ENCODE measurements at regions not wholly inside any gene's neighbourhood (a gene's known extent, or its start where the extent isn't known, plus 50 kb on each side); places are given as distances from the start of the nearest gene placed in this dataset.
"Not testable (repeated sequence)": the region's sequence is repeated elsewhere in the genome, so short reads cannot be mapped to it uniquely, and the experiment has no call there.

GRCh38 chr3:72533591-72534473, 314.4 kb downstream of the SHQ1 start:
- DNase-seq: no peak

DNA sequence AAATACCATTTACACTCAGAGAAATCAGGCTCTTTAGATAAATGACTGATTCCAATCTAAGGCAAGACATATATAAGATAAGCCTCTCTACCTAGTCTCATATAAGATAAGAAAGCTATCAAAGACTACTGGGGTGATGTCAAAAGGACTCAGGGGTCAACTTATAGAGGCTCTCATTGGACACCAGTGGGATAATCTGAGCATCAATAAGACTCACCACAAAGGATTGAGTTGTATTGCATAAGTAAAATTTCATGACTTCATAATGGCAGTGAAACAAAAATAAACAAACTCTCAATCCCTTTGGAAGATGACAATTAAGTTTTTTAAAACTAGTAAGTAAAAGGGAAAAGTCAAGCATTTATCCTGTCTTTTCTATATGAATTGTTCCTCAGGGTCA, 317.8 kb downstream of the SHQ1 start:
- no peak for DNase-seq

DNA sequence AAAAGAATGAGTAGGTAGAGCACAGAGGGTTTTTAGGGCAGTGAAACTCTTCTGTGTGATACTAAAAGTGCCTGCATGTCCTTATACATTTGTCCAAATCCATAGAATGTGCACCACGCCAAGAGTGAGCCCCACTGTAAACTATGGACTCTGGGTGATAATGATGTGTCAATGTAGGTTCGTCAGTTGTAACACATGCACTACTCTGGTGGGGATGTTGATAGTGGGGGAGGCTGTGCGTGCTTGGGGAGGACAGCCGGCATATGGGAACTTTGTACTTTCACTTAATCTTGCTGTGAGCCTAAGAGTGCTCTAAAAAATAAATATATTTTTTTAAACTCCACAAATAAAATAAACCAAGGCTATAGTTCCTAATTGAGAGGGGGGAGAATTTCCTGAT, 319.2 kb downstream of the SHQ1 start:
- DNase-seq: no peak

DNA sequence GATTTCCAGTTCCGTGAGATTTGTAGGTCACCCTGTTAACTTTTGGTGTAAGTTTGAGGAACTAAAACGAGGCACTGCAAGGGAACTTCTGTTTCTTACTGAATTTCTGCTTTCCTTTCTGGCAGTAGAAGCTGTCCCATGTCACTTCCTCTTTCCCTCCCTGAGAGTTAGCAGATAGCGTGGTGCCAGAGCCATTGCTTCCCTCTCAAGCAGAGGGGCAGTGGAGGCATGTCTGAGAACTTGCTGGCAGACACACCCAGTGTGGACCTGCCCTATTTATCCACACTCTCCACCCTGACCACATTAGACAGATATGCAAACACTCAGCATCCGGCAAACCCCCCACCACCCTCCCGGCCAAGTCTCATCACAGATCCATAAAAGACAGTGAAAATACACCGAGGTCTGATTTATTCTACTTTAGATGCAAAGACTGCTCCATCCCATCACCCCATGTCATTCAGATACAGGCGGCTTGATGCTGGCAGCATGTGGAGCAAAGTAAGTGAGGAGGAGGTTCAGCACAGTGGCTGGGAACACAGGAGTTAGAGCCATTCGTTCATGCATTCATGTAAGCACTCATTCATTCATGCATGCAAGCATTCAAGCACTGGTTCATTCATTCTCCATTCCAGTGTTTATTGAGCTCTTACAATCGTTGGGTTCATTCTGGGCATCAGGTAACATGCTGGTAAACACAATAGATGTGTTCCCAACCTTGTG, 324.7 kb downstream of the SHQ1 start:
- no peak for DNase-seq

- no peak for DNase-seq
These were observed 327.4 kb downstream of the SHQ1 start for GRCh38 chr3:72520690-72521308.

- DNase-seq: no peak
These were observed 328.2 kb downstream of the SHQ1 start for GRCh38 chr3:72519946-72520604.

GRCh38 chr3:72517921-72518424, 330.3 kb downstream of the SHQ1 start:
- no peak for DNase-seq

DNA sequence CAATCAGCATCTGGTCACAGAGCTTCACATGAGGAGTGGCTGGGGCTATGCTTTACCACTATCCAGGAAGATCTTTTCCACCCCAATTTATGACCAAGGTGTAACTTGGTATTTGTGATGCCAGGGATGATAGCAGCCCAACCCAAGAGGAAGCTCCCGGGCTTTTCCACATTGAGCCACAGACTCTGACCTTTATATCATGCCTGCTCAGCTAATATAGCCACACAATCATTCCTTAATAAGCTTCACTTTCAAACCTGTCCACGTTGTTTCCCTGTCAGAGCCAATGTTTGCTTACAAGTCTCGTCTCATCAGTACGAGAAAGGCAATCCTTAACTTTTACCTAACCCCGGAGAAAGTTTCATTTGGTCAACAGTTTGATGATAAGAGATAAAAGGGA, 330.9 kb downstream of the SHQ1 start:
- no peak for DNase-seq

DNA sequence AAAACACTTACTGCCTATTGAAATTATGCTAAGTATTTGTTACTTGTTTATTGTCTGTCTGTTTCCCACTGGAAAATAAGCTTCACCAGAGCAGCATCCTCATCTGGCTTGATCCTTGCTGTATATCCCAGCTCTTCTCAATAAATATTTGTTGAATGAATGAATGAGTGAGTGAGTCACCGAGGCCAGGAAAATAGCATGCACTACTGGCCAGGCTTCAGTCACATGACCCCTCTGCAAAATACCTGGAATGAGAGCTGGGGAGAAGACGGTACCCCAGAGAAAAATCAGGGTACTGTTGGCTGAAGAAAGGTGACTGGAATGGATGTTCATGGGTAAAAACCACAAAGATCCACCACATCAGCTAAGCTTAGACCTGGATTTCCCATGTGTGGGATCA, 331.9 kb downstream of the SHQ1 start:
- DNase-seq: no peak

DNA sequence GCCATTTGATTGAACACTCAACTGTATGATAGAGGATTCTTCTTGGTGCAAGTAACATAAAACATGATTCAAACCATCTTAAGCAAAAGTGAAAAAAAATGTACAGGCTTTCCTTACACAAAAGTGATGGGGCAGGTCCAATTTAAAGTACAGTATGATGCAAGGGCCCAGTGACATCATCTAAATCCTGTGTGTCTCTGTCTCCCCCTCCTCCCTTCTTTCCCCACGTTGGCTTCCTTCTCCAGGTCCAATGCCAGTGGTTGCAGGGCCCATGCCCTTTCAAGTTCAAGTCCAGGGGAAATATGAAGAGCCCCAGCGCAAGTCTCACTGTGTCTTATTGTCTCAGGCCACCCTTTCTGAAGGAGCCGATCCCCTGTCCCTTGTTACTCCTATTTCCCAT, 332.3 kb downstream of the SHQ1 start:
- no peak for DNase-seq

DNA sequence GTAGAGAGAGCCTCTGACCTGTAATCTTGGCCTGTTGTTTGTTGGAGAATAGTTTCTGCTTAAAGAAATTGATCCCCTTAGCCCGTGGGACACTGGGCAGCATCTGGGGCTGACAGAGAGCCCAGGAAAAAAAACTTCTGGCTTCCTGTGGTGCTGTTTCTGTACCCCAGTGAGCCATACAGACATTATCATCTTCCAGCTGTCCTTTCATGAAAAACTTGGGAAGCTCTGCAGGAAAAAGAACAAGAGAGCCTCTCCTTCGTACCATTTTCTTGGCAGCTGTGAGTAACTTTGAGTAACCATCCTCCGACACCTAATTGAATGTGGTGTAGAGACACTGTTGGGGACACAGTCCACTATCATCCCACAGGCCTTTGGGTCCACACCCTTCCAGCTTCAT, 333.0 kb downstream of the SHQ1 start:
- DNase-seq: no peak

GRCh38 chr3:72510247-72510646, 338.0 kb downstream of the SHQ1 start:
- no peak for DNase-seq

GRCh38 chr3:72505539-72506405, 342.5 kb downstream of the SHQ1 start:
- no peak for DNase-seq

GRCh38 chr3:72497501-72497900, 350.7 kb downstream of the SHQ1 start:
- not testable (repeated sequence) for DNase-seq

DNA sequence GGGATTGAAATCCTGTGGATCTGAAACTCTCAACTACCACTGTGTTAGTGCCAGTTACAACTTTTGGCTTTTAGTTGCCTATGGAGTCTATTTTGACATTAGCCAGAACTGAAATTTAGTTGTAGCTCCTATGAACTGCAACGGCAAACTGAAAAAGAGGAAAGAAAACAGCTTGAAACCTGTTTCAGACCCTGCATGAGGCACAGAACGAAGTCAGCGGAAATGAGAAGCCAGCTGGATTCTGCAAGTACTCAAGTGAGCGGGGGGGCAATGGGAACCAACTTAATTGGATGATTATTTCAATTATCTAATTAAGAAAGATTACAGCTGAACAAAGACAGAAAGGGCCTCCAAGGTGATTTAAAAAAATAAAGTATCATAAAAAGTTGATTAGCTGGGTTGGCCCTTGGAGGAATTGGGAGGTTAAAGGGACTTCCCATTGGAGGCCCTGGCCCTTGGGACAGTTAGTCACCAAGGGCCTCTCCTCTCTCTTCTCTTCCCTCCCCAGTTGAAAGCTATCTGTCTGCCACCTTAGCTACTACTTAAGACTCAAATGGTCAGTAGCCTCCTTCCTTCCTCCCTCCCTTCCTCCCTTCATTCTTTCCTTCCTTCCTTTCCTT, 352.1 kb downstream of the SHQ1 start:
- DNase-seq: no peak

DNA sequence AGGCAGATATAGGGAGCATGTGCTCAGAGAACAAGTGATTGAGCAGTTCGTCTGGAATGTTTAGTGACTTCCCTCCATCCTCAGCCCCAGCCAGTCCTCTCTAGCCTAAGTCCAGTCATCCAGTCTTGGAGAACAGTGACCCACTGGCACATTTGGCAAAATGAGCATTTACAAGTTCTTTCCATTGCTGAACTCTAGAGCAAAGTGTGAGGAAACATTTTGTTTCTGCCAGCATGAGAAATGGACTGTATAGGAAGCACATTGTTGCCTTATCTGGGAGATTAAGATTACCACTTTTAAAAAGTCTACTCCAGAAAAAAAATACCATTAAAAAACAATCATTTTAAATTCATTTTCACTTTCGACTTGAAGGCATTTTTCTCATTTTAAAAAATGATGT, 353.6 kb downstream of the SHQ1 start:
- no peak for DNase-seq

DNA sequence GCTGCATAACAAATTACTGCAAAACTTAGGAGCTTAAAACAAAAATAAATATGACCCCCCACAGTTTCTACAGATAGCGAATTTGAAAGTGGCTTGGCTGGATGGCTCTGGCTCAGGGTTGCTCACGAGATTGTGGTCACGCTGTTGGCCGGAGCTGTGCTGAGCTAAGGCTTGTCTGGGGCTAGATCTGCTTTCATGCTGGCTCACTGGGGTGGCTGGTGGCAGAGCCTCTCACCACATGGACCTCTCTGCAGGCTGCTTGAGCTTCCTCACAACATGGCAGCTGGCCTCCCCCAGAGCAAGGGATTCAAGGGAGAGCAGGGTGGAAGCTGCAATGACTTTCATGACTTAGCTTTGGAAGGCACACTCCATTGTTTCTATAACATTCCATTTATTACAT, 354.1 kb downstream of the SHQ1 start:
- no peak for DNase-seq

DNA sequence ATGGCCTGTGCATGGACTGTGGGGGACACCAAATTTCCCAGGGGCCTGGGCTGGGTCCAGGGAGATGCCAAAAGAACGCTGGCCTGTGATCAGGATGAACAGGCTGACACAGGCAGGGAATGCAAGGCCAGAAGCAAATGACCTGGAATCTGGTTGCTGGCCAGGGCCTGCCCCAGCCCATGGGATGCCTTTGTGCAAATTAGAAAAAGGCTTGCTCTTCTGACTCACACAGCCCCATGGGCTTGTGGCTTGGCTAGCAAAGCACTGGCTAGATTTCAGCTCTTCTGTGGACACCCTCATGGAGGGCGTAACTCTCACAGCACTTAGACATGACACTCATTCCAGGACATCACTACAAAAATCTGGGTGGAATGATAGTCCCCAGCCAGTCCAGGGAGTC, 356.0 kb downstream of the SHQ1 start:
- DNase-seq: no peak

- DNase-seq: no peak
These were observed 357.4 kb downstream of the SHQ1 start for GRCh38 chr3:72490688-72491435.

DNA sequence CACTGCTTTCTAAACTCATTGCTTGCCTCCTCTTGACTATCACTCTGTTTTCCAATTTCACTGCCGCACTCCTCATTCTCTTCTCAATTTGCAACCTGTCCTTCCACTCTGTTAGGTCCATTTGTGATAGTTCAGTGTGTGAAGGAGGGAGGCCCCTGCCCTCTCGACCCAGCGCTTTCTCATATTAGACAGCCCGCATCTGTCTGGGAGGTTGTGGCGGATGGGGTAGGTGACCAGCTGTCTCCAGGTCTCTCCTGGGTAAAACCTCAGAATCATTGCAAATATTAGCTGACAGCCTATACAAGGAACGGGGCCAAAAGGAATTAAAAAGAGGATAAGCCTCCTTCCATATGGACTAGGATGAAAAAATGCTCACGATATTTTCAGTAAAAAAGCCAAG, 358.3 kb downstream of the SHQ1 start:
- DNase-seq: no peak

GRCh38 chr3:72488738-72489035, 359.6 kb downstream of the SHQ1 start:
- DNase-seq: no peak

Data from activated gamma-delta T cell (primary cell).